ENCODE measurements at regions not wholly inside any gene's neighbourhood (a gene's known extent, or its start where the extent isn't known, plus 50 kb on each side); places are given as distances from the start of the nearest gene placed in this dataset.

GRCh38 chr13:103190841-103191240 lies 124.6 kb upstream of the SLC10A2 start:
- H3K36me3 ChIP-seq = no peaks in the 10 kb centered on the region
- H3K27ac ChIP-seq = no peak overlapping the region
- H3K4me3 ChIP-seq = no peak overlapping the region
- TF ChIP-seq CTCF (IDR thresholded peaks at IDR 0.05) = no peak
- no peak for DNase-seq (ENCODE audit: low spot score)
- no peaks in the 10 kb centered on the region for H3K27me3 ChIP-seq
- H3K4me1 ChIP-seq = no peaks in the 10 kb centered on the region
- no peaks in the 10 kb centered on the region for H3K9me3 ChIP-seq

- Histone ChIP-seq H3K4me3 (no peak overlapping the region), H3K27me3 (no peaks in the 10 kb centered on the region), H3K36me3 (no peaks in the 10 kb centered on the region), H3K4me1 (no peaks in the 10 kb centered on the region), H3K27ac (no peak overlapping the region), H3K9me3 (no peaks in the 10 kb centered on the region)
- peak; percentile 36 to 68 for TF ChIP-seq CTCF (IDR thresholded peaks at IDR 0.05)
- no peak for DNase-seq (ENCODE audit: low spot score)
These were observed 122.6 kb upstream of the SLC10A2 start for GRCh38 chr13:103188713-103189326.

- H3K4me3 ChIP-seq = no peak overlapping the region
- no peak overlapping the region for H3K27ac ChIP-seq
- DNase-seq (ENCODE audit: low spot score) = no peak
- TF ChIP-seq CTCF (IDR thresholded peaks at IDR 0.05) = no peak
- H3K9me3 ChIP-seq = no peaks in the 10 kb centered on the region
- no peaks in the 10 kb centered on the region for H3K4me1 ChIP-seq
- no peaks in the 10 kb centered on the region for H3K36me3 ChIP-seq
- H3K27me3 ChIP-seq = no peaks in the 10 kb centered on the region
These were observed 121.5 kb upstream of the SLC10A2 start for GRCh38 chr13:103187721-103188156.

- Histone ChIP-seq H3K27me3 (no peaks in the 10 kb centered on the region), H3K27ac (no peak overlapping the region), H3K4me1 (no peaks in the 10 kb centered on the region), H3K4me3 (no peak overlapping the region), H3K36me3 (no peaks in the 10 kb centered on the region), H3K9me3 (no peaks in the 10 kb centered on the region)
- no peak for TF ChIP-seq CTCF (IDR thresholded peaks at IDR 0.05)
- no peak for DNase-seq (ENCODE audit: low spot score)
These were observed 118.2 kb upstream of the SLC10A2 start for GRCh38 chr13:103184413-103184812.

GRCh38 chr13:103178986-103179943 lies 113.0 kb upstream of the SLC10A2 start:
- Histone ChIP-seq H3K9me3 (no peaks in the 10 kb centered on the region), H3K4me1 (no peaks in the 10 kb centered on the region), H3K4me3 (no peak overlapping the region), H3K27me3 (no peaks in the 10 kb centered on the region), H3K36me3 (no peaks in the 10 kb centered on the region), H3K27ac (no peak overlapping the region)
- DNase-seq (ENCODE audit: low spot score) = no peak
- no peak for TF ChIP-seq CTCF (IDR thresholded peaks at IDR 0.05)

Data from right atrium auricular region (tissue), 2 donors.